ENCODE measurements at regions not wholly inside any gene's neighbourhood (a gene's known extent, or its start where the extent isn't known, plus 50 kb on each side); places are given as distances from the start of the nearest gene placed in this dataset.

GRCh38 chr20:50302341-50303057, 111.9 kb downstream of the CEBPB start:
- Histone ChIP-seq H3K36me3 (no peaks in the 10 kb centered on the region), H3K27me3 (no peaks in the 10 kb centered on the region), H3K27ac (peak overlapping the region; percentile 57 to 79), H3K9me3 (no peaks in the 10 kb centered on the region), H3K4me3 (no peak overlapping the region), H3K4me1 (peaks cover 25 to 33% of the 10 kb centered on the region in 2 donors)
- intact Hi-C loops (cut with DNase I; ENCODE audit: low total_unique reads): no loop called here
- DNase-seq (ENCODE audit: low spot score in 2 of 2): no peak
- TF ChIP-seq POLR2A (IDR thresholded peaks at IDR 0.05): no peak
- TF ChIP-seq POLR2AphosphoS5 (IDR thresholded peaks at IDR 0.05): no peak
- TF ChIP-seq CTCF (IDR thresholded peaks at IDR 0.05): no peak

- intact Hi-C loops (cut with DNase I; ENCODE audit: low total_unique reads): no loop called here
- Histone ChIP-seq H3K27ac (peak overlapping the region; percentile 91 to 96), H3K4me1 (peaks cover 19 to 34% of the 10 kb centered on the region in 2 donors), H3K4me3 (no peak overlapping the region), H3K9me3 (no peaks in the 10 kb centered on the region), H3K36me3 (no peaks in the 10 kb centered on the region), H3K27me3 (no peaks in the 10 kb centered on the region)
- peak in 1 of 2 donors; percentile 77 for DNase-seq (ENCODE audit: low spot score in 2 of 2)
- TF ChIP-seq CTCF (IDR thresholded peaks at IDR 0.05): no peak
- TF ChIP-seq POLR2A (IDR thresholded peaks at IDR 0.05): no peak
- TF ChIP-seq POLR2AphosphoS5 (IDR thresholded peaks at IDR 0.05): peak in 1 of 3 donors; percentile 48
Observed at GRCh38 chr20:50303573-50304500, 113.2 kb downstream of the CEBPB start.

- DNase-seq (ENCODE audit: low spot score in 2 of 2): no peak
- Histone ChIP-seq H3K9me3 (no peaks in the 10 kb centered on the region), H3K27me3 (no peaks in the 10 kb centered on the region), H3K36me3 (no peaks in the 10 kb centered on the region), H3K4me1 (peaks cover 20 to 40% of the 10 kb centered on the region in 2 donors), H3K27ac (peak overlapping the region; percentile 91 to 96), H3K4me3 (peak overlapping the region in 1 of 3 donors; percentile 27)
- intact Hi-C loops (cut with DNase I; ENCODE audit: low total_unique reads): no loop called here
- TF ChIP-seq POLR2A (IDR thresholded peaks at IDR 0.05) (no peak), CTCF (IDR thresholded peaks at IDR 0.05) (no peak), POLR2AphosphoS5 (IDR thresholded peaks at IDR 0.05) (peak in 2 of 3 donors; percentile 23 to 30)
Observed at GRCh38 chr20:50304501-50304856, 113.8 kb downstream of the CEBPB start.

- peak overlapping the region in 1 of 3 donors; percentile 29 for H3K4me3 ChIP-seq
- H3K4me1 ChIP-seq: peaks cover 20 to 40% of the 10 kb centered on the region in 2 donors
- H3K27ac ChIP-seq: peak overlapping the region; percentile 91 to 96
- H3K36me3 ChIP-seq: no peaks in the 10 kb centered on the region
- intact Hi-C loops (cut with DNase I; ENCODE audit: low total_unique reads): no loop called here
- H3K27me3 ChIP-seq: no peaks in the 10 kb centered on the region
- TF ChIP-seq POLR2AphosphoS5 (IDR thresholded peaks at IDR 0.05): peak; percentile 59 to 85 (median 76)
- TF ChIP-seq POLR2A (IDR thresholded peaks at IDR 0.05): no peak
- H3K9me3 ChIP-seq: no peaks in the 10 kb centered on the region
- DNase-seq (ENCODE audit: low spot score in 2 of 2): peak in 1 of 2 donors; percentile 81
Observed at GRCh38 chr20:50304923-50305635, 114.4 kb downstream of the CEBPB start.

All from breast epithelium (tissue), 4 donors.